ENCODE measurements at regions not wholly inside any gene's neighbourhood (a gene's known extent, or its start where the extent isn't known, plus 50 kb on each side); places are given as distances from the start of the nearest gene placed in this dataset.
"Not testable (repeated sequence)": the region's sequence is repeated elsewhere in the genome, so short reads cannot be mapped to it uniquely, and the experiment has no call there.

DNA sequence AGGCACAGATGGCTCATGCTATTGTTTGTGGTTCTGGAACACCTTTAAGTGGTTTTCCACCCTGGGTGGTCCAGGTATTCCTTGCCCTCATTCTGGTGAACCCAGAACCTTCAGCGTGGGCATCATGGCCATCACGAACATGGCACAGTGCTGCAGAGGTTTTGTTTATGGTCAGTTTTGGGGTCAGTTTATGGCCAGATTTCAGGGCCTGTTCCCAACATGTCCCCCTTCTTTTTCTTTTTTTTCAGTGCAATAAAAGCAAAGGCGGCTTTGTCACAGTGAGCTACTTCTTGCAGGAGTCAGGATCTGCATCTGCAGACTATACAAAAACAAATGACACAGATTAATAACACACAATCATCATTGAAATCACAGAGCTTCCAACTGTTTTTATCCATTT is 1085.0 kb upstream of the ALCAM start:
- DNase-seq, result no peak

- DNase-seq, result no peak
Observed at GRCh38 chr3:104286645-104287044, 1080.1 kb upstream of the ALCAM start.

DNA sequence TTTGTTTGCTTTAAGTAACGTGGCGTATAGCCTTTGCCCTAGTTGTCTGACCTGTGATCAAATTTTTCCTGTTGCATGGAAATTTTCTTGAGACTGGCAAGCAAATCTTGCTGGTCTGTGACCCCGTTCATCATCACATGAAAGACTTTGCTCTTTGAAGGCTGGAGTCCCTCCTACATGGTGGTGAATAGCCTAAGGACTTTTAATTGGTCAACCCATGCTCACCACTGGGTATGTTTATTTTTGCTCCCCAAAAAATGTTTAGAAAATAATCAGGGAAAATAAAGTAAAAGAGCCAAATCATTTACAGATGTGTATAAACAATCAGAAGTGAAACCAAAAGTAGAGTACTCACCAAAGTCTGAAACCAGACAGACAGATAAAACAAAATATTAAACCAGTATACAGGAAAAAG is 1075.3 kb upstream of the ALCAM start:
- DNase-seq, result no peak

DNA sequence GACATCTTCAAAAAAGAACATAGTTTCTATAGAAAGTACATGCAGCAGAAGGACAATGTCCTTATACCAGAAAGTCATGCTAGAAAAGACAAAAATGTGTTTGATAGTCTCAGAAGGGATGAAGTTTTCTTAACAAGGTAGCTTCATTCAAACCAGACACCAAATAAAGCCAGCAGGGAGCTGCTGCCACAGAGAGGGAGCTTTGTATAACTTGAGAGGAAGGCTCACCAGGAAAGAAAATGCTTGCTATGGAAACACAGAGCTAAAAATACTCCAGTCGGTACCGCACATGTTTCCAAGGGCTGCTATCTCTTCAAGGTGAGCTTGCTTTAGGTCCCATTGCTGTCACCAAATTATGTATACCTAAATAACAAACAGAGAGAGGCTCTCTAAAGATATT is 1074.8 kb upstream of the ALCAM start:
- no peak for DNase-seq

GRCh38 chr3:104297617-104298016 is 1069.1 kb upstream of the ALCAM start:
- DNase-seq, result no peak

DNA sequence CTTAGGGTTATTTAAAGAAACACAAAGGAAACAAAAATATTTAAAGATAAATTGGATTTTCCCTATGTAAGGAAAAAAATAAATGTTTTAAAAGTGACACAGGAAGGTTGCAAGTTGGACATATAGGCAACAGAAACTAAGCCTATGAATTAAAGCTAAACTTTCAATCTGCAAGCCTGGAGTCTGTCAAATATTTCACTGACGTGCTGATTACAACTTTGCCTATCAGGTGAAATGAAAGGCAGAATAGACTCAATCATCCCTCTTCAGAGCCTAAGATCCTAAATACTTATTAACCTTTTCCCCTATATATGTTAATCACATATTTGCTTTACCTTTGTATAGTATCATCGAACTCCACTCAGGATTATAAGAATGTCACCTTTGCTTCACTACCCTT is 1068.0 kb upstream of the ALCAM start:
- DNase-seq, result no peak

DNA sequence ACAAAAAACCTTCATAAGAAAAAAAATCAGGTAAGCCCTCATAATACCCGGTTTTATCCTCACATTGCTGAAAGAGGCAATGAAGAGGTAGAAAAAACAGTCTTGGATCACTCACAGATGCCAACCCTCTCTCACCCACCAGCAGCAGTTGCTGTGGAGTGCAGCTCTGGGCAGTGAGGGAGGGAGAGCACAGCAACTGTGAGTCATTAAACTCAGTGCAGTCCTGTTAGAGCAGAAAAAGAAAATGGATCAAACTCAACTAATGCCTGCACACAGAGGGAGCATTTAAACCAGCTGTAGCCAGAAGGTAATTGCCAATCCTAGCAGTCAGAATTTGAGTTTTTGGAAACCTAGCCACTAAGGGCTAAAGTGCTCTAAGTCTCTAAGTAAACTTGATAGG is 1050.6 kb upstream of the ALCAM start:
- DNase-seq, result no peak

- DNase-seq, result no peak
Observed at GRCh38 chr3:104323226-104323625, 1043.5 kb upstream of the ALCAM start.

DNA sequence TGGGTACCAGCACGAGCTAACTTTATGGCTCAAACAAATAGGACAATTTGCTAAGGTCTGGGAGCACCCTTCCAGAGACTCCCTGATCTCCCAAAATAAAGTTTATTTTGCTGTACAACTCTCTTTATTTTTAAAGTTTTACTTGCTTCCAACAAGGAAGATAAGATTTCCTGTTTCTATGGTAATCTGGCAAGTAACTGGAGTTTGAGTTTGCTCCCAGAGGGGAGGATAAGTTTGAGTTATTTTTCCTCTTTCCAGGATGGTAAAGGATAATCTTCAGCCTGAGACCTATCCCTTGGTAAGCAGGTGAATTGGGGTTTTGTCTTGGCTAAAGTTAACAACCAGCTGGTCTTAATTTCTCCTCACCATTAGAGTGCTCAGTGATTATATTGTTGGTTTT is 1019.4 kb upstream of the ALCAM start:
- peak; percentile 14 for DNase-seq

DNA sequence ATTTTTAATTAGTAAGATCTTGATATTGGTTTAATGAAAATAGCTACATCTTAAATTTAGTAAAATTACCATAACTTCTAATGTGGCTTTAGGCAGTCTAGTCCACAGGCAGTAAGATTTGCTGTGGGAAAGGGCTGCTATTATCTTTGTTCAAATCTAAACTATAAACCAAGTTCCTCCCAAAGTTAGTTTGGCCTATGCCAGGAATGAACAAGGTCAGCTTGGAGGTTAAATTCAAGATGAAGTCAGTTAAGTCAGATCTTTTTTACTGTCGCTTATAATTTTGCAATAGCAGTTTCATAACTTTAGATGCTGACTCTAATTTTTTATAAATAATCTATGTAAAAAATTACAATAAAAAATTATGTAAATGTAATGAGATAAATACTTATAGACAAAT is 1016.9 kb upstream of the ALCAM start:
- DNase-seq, result no peak

- DNase-seq, result no peak
Observed at GRCh38 chr3:104353951-104354350, 1012.8 kb upstream of the ALCAM start.

- DNase-seq, result no peak
Observed at GRCh38 chr3:104359546-104359945, 1007.2 kb upstream of the ALCAM start.

DNA sequence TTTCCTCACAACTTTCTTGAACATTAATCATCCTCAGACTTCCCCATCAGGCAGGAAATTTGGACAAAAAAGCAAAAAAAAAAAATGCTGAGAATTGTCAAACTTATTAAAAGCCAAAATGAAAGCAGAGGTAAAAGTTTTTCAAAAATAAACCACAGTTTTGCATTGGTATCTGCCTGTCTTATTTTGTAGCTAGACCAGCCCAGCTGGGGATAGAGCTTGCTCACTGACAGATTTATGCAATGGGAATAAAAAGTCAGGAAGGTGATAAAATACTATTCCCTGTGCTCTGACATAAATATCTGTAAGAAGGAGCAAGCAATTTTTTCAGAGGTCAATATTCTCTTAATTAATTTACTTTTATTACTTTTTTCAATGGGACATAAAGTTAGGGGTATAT is 1006.7 kb upstream of the ALCAM start:
- no peak for DNase-seq

DNA sequence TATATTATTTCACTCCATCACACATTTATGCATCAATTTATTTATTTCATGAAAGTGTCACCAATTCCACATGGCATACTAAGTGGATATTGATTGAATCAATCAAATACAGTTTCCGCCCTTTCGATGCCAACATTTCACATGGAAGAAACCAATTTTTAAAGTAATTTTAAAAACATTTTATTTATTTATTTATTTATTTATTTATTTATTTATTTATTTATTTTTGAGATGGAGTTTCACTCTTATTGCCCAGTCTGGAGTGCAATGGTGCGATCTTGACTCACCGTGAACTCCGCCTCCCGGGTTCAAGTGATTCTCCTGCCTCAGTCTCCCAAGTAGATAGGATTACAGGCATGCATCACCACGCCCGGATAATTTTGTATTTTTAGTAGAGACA is 1005.0 kb upstream of the ALCAM start:
- DNase-seq, result not testable (repeated sequence)

DNA sequence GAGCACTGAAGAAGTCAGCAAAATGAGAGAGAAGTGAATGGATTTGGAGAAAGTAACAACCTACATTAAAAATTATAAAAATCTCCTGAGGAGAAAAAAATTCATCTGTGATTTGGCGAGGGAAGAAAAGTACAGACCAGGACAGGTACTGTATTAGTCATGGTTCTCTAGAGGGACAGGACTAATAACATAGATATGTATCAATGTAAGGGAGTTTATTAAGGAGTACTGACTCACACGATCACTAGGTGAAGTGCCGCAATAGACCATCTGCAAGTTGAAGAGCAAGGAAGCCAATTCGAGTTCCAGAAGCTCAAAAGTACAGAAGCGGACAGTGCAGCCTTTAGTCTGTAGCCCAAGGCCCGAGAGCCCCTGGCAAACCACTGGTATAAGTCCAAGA is 1004.4 kb upstream of the ALCAM start:
- DNase-seq, result no peak

DNA sequence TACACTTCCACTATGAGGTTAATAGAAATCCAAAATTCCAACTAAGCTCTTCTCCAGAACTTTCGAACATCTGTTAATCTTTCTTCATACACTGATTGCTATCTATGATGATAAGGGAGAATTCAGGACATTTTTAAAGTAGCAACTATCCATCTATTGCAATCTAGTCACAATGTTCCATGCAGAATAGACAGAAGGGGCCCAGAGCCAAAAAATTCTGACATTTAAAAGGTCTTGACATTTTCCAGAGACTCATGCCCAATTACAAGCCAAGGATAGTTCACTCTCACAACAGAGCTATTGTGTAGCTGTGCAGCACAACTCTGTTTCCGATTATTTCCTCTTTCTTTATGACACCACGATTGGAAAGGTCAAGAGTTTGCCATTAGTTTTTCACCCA is 999.7 kb upstream of the ALCAM start:
- no peak for DNase-seq

DNA sequence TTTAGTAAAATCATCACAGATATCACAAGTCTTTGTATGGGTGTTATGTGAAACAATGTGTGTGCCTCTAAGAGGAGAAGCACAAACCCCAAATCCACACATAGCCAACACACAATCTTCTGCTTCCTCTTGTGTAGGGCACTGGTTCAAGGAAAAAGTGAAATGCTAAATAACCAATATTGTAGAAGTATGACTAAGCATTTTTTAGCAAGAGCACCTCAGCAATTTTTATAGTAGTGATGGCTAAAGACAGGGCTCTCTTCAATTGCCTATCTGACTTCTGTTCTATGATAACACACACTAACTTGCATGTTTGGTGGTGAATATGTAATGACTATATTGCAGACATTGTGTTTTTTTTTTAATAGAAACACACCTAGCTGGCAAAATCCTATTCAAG is 997.9 kb upstream of the ALCAM start:
- no peak for DNase-seq

DNA sequence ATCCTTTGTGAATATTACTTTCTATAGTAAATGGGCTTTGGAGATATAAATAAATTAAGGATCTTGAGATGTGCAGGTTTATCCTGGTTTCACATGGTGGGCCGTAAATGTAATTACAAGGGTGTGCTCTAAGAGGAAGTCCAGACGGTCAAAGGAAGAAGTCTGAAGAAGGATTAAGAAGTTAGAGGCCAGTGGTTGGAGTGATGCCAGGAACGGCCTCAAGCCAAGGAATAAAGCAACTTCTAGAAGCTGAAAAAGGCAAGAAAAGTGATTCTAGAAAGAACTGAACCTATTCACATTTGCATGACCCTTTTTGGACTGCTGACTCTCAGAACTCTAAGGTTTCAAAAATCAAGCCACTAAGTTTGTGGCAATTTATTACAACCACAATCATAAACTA is 981.3 kb upstream of the ALCAM start:
- no peak for DNase-seq

DNA sequence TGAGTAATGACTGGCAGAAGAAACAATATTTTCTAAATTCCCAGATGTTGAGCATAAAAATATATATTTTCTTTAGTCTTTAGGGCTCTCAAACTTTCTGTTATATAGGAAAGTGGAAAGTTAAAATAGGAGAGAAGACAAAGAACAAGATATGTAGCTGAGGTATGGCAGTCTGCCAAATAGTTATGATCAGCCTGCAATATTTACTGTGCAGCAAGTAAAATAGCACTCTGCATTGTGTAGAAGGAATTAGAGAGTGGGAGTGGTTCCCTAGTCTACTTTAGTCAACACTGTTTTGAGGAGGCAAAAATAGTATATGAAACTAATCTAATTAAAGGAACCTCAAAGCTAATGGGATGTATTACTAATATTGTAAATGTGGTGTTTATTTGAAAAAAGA is 978.1 kb upstream of the ALCAM start:
- peak; percentile 14 for DNase-seq

GRCh38 chr3:104392327-104392726 is 974.4 kb upstream of the ALCAM start:
- DNase-seq, result no peak

GRCh38 chr3:104396974-104397669 is 969.6 kb upstream of the ALCAM start:
- DNase-seq, result no peak

DNA sequence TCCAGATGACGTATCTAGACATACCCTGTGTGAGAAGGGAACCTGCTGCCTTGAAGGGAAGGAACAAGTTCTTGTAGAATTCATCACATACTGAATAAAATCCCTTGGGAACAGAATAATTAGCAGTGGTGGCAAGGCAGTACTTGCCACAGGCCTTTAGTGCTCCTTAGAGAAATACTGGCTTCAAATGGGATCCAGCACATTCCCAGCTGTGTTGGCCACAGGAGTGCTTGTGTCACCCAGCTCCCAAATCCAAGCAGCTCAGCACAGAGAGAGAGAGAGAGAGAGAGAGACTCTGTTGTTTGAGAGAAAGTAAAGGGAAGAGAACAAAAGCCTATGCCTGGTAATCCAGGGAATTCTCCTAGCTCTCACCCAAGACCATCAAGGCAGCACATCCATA is 969.0 kb upstream of the ALCAM start:
- no peak for DNase-seq

DNA sequence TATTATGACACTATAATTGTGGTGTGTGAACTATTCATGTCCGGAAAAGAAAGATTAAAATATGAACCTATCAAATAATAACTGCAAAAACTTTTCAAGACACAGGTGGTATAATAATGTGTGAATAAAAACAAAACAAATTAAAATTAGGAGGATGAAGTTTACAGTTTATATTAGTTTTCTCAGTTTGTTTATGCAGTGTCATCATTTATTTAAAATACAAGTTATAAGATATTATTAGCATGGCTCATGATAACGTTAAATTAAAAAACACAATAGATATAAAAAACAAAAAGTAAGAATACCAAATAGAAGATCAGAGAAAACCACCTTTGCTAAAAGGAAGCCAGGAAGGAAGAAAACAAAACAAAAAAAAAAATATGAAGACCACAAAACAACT is 963.8 kb upstream of the ALCAM start:
- no peak for DNase-seq

- no peak for DNase-seq
Observed at GRCh38 chr3:104411757-104412156, 955.0 kb upstream of the ALCAM start.
